NCI-H2227 (cell line): ENCODE measurements at regions not wholly inside any gene's neighbourhood (a gene's known extent, or its start where the extent isn't known, plus 50 kb on each side); places are given as distances from the start of the nearest gene placed in this dataset.

Experiments used
- DNase-seq: peaks from one replicate; lab custom pipeline; 2025; ENCODE audit not compliant: unreplicated experiment; lab: John Stamatoyannopoulos, UW

- no peak for DNase-seq
Measured at GRCh38 chr2:36060133-36060532, 295.4 kb upstream of the CRIM1 start.

GRCh38 chr2:36059691-36060090, 295.9 kb upstream of the CRIM1 start:
- no peak for DNase-seq

- DNase-seq = no peak
Measured at GRCh38 chr2:36058953-36059352, 296.6 kb upstream of the CRIM1 start.

GRCh38 chr2:36058076-36058475, 297.5 kb upstream of the CRIM1 start:
- DNase-seq = no peak

GRCh38 chr2:36052819-36053218, 302.8 kb upstream of the CRIM1 start:
- DNase-seq = no peak

- DNase-seq = peak; percentile 73
Measured at GRCh38 chr2:36044411-36044810, 311.2 kb upstream of the CRIM1 start.

- DNase-seq = no peak
Measured at GRCh38 chr2:36035137-36035536, 320.4 kb upstream of the CRIM1 start.

- no peak for DNase-seq
Measured at GRCh38 chr2:36032046-36032445, 323.5 kb upstream of the CRIM1 start.

GRCh38 chr2:36031471-36031870, 324.1 kb upstream of the CRIM1 start:
- no peak for DNase-seq

- DNase-seq = no peak
Measured at GRCh38 chr2:36027616-36028015, 328.0 kb upstream of the CRIM1 start.

- no peak for DNase-seq
Measured at GRCh38 chr2:36013064-36013463, 342.5 kb upstream of the CRIM1 start.

- DNase-seq = no peak
Measured at GRCh38 chr2:36006444-36006843, 349.1 kb upstream of the CRIM1 start.

- DNase-seq = no peak
Measured at GRCh38 chr2:36002941-36003340, 352.6 kb upstream of the CRIM1 start.

- no peak for DNase-seq
Measured at GRCh38 chr2:35997488-35997887, 358.1 kb upstream of the CRIM1 start.

GRCh38 chr2:35989503-35989902, 366.1 kb upstream of the CRIM1 start:
- DNase-seq = peak; percentile 10

GRCh38 chr2:35989040-35989439, 366.5 kb upstream of the CRIM1 start:
- no peak for DNase-seq

GRCh38 chr2:35986871-35987270, 368.7 kb upstream of the CRIM1 start:
- no peak for DNase-seq

GRCh38 chr2:35978218-35978617, 377.4 kb upstream of the CRIM1 start:
- DNase-seq = no peak

GRCh38 chr2:35976611-35977010, 379.0 kb upstream of the CRIM1 start:
- DNase-seq = no peak

- DNase-seq = no peak
Measured at GRCh38 chr2:35973737-35974132, 381.8 kb upstream of the CRIM1 start.

GRCh38 chr2:35973132-35973736, 382.3 kb upstream of the CRIM1 start:
- DNase-seq = no peak

- DNase-seq = no peak
Measured at GRCh38 chr2:35963824-35964223, 391.8 kb upstream of the CRIM1 start.

- DNase-seq = no peak
Measured at GRCh38 chr2:35963357-35963756, 392.2 kb upstream of the CRIM1 start.
